ENCODE measurements at regions not wholly inside any gene's neighbourhood (a gene's known extent, or its start where the extent isn't known, plus 50 kb on each side); places are given as distances from the start of the nearest gene placed in this dataset.

DNA sequence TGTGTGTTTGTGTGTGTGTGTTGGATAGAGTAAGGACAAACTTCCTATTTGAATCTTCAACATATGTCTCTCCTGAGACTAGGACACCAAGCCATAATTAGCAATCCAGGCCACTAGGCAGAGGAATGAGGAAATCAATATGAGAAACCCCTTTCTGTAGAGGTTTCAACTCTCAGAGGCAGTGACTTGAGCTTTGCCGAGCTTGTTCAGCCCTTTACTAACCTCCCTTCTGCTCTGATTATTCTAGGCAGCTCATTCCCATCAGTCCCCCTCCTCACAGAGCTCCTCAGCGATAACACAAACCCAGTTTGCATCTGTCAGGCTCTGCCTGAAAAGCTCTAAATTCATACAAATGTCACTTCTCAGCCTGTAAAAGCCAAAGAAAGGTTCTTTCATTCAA lies 1030.3 kb downstream of the CDH8 start:
- no peak for TF ChIP-seq POLR2A (IDR thresholded peaks at IDR 0.05)
- TF ChIP-seq, protein P1, sequence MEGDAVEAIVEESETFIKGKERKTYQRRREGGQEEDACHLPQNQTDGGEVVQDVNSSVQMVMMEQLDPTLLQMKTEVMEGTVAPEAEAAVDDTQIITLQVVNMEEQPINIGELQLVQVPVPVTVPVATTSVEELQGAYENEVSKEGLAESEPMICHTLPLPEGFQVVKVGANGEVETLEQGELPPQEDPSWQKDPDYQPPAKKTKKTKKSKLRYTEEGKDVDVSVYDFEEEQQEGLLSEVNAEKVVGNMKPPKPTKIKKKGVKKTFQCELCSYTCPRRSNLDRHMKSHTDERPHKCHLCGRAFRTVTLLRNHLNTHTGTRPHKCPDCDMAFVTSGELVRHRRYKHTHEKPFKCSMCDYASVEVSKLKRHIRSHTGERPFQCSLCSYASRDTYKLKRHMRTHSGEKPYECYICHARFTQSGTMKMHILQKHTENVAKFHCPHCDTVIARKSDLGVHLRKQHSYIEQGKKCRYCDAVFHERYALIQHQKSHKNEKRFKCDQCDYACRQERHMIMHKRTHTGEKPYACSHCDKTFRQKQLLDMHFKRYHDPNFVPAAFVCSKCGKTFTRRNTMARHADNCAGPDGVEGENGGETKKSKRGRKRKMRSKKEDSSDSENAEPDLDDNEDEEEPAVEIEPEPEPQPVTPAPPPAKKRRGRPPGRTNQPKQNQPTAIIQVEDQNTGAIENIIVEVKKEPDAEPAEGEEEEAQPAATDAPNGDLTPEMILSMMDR (IDR thresholded peaks at IDR 0.05), result no peak
- H3K4me1 ChIP-seq, result no peaks in the 10 kb centered on the region
- no peaks in the 10 kb centered on the region for H3K27me3 ChIP-seq
- H3K9me3 ChIP-seq, result no peaks in the 10 kb centered on the region
- no peaks in the 10 kb centered on the region for H3K36me3 ChIP-seq (ENCODE audit: low read depth, missing control alignments)
- DNase-seq, result no peak
- H3K27ac ChIP-seq, result no peak overlapping the region
- intact Hi-C loops (cut with DNase I; ENCODE audit: low total_unique reads), result no loop called here
- WGBS, 2 donors, result 50 to 60% methylated on average over 2 of the region's 2 CpGs
- H3K4me3 ChIP-seq, result no peak overlapping the region

DNA sequence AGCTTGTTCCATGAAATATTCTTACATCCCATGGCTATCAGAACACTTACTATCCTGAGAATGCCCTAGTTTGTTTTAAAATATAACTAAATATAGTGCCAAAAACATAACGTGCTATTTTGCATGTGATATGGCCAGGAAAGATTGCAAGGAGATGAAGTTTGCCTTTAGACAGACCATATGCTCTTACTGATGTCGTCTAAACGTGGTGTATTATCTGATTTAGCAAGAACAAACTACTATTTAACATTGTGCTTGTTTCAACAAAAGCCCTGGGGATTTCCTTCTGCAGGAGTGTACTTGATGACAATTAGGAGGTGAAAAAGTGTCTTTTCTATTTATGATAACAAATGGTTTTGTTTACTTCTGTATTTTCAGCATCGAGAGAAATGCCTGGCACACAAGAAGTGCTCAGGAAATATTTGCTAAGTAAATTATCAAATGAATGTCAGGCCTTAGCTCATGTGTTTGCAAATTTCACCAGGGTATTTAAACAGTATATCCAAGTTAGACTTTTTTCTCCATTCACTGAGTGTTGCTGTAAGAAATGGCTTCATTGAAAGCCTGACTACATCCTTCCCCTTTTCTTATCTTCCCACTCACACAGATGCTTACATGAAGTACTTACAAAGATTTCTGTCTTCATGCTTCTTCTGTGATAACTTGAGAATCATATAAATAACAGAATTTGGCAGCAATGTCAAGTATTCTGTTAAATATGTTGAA lies 1033.6 kb downstream of the CDH8 start:
- Histone ChIP-seq H3K27ac (no peak overlapping the region), H3K27me3 (no peaks in the 10 kb centered on the region), H3K4me3 (no peak overlapping the region), H3K4me1 (no peaks in the 10 kb centered on the region), H3K9me3 (no peaks in the 10 kb centered on the region), H3K36me3 (ENCODE audit: low read depth, missing control alignments) (no peaks in the 10 kb centered on the region)
- intact Hi-C loops (cut with DNase I; ENCODE audit: low total_unique reads), result no loop called here
- DNase-seq, result no peak
- TF ChIP-seq, protein P1 (IDR thresholded peaks at IDR 0.05), result no peak
- TF ChIP-seq POLR2A (IDR thresholded peaks at IDR 0.05), result no peak
- 47% methylated on average over 4 of the region's 4 CpGs for WGBS, 2 donors

DNA sequence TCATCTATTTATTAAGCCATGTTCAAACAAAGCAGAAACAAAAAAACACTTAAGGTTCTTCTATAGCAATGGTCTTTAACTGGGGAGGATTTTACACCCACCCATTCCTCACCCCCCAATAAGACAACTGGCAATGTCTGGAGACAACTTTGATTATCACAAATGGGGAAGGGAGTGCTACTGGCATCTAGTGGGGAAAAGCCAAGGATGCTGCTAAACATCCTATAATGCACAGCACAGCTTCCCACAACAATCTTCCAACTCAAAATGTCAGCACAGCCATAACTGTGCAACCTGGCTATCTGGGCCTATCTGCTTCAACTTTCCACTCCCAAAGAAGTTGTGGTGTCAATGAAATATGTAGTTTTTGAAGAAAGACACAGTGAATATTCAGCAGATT lies 1044.4 kb downstream of the CDH8 start:
- TF ChIP-seq, protein P1 (IDR thresholded peaks at IDR 0.05), result no peak
- TF ChIP-seq POLR2A (IDR thresholded peaks at IDR 0.05), result no peak
- Histone ChIP-seq H3K27me3 (no peaks in the 10 kb centered on the region), H3K4me3 (no peak overlapping the region), H3K4me1 (no peaks in the 10 kb centered on the region), H3K9me3 (no peaks in the 10 kb centered on the region), H3K36me3 (ENCODE audit: low read depth, missing control alignments) (no peaks in the 10 kb centered on the region), H3K27ac (no peak overlapping the region)
- intact Hi-C loops (cut with DNase I; ENCODE audit: low total_unique reads), result no loop called here
- DNase-seq, result no peak

DNA sequence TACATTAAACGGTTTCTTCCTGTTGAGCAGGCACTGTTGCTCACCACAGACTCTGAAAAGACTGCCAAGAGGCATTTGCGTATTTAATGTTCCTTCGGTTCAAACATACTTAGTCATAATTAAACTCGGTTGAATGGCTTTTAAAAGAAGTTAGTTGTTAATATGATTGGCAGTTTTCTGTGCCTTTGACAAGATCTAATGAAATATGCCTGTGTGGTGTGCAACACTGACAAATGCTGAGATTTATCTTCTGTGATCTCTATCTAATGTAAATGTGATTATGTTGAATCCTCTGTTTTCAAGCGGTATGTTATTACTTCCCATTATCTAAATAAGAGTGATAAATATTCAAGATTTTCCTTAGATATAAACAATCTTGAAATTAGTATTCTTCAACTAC lies 1046.6 kb downstream of the CDH8 start:
- Histone ChIP-seq H3K36me3 (ENCODE audit: low read depth, missing control alignments) (no peaks in the 10 kb centered on the region), H3K27me3 (no peaks in the 10 kb centered on the region), H3K4me3 (no peak overlapping the region), H3K9me3 (no peaks in the 10 kb centered on the region), H3K27ac (no peak overlapping the region), H3K4me1 (no peaks in the 10 kb centered on the region)
- 84 to 87% methylated on average over 5 of the region's 5 CpGs for WGBS, 2 donors
- no peak for TF ChIP-seq POLR2A (IDR thresholded peaks at IDR 0.05)
- TF ChIP-seq, protein P1 (IDR thresholded peaks at IDR 0.05), result no peak
- intact Hi-C loops (cut with DNase I; ENCODE audit: low total_unique reads), result no loop called here
- no peak for DNase-seq

DNA sequence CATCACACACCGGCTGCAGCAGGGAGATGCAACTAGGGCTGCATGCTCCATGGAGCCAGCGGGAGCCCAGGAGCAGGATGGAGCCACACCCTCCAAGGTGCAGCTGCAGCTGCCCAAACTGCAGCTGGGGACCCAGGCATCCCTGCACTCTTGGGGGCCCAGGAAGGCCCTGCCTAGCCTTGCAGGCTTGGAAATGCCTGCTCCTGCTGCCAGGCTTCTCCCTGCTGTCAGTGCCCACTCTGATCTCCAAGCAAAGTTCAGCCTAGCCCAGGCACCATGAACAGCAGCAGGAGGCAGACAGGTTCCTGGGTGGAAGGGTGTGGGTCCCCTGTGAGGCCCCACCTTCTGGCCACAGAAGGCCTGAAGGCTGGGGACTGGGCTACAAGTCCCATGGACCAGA lies 1057.1 kb downstream of the CDH8 start:
- Histone ChIP-seq H3K27me3 (no peaks in the 10 kb centered on the region), H3K9me3 (no peaks in the 10 kb centered on the region), H3K27ac (no peak overlapping the region), H3K4me3 (no peak overlapping the region), H3K4me1 (no peaks in the 10 kb centered on the region), H3K36me3 (ENCODE audit: low read depth, missing control alignments) (no peaks in the 10 kb centered on the region)
- intact Hi-C loops (cut with DNase I; ENCODE audit: low total_unique reads), result no loop called here
- 71 to 79% methylated on average over 2 of the region's 2 CpGs for WGBS, 2 donors
- no peak for TF ChIP-seq POLR2A (IDR thresholded peaks at IDR 0.05)
- TF ChIP-seq, protein P1 (IDR thresholded peaks at IDR 0.05), result no peak
- no peak for DNase-seq

Measured in testis (tissue), 2 donors.